ENCODE measurements at regions not wholly inside any gene's neighbourhood (a gene's known extent, or its start where the extent isn't known, plus 50 kb on each side); places are given as distances from the start of the nearest gene placed in this dataset.

GRCh38 chr2:107025869-107026380 is 140.0 kb upstream of the ST6GAL2 start:
- peak; percentile 85 for DNase-seq

DNA sequence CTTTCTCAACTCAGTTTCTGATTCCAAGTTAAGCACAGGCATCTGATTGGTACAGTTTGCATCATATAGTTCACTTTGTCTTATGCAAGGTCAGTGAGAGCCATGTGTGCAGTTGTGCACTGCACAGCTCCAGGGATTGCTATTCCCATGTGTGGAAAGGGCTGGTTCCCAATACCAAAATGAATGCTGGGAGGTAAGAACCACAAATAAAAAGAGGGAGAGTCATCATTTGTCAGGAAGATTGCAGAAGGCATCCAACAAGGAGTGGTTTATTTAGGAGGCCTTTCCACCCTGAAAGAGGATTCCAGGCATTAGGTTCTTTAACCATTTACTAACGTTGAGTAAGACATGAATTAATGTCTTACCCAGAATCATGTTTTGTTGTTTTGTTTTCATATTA is 141.2 kb upstream of the ST6GAL2 start:
- DNase-seq, result peak; percentile 46

DNA sequence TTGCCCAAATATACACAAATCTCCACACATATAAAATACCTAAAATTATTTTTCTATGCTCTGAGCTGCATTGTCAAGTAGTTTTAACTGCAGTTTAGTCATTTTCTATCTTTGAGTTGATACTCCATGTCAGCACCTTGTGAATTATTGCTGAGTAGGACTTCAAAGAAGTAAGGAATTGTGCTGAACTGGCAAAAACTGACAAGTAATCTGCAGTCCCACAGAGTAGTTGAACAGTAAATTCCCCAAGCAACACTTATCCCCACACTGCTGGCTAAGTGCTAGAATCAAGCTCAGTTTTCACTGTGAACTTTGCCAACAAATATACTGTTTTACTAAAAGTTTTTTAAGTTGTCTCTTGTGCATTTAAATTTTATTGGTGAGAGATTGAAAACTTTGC is 141.8 kb upstream of the ST6GAL2 start:
- peak; percentile 55 for DNase-seq

DNA sequence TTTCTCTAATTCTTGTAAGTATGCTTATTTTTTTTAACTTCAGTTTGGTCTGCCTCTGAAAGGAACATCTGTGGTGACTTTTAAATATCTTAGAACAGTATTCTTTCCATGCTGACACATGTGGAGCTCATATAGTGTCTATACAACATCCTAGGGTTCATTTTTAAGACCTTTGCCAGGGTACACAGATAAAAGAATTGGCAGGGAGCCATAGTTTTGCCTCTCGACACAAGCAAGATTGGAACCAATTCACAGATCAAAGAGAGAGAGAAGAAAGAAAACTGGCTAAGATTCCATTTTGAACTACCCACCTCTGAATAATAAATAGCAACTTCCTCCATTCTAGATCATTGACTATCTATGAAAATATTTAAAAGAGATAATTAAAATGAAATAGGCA is 142.7 kb upstream of the ST6GAL2 start:
- no peak for DNase-seq

DNA sequence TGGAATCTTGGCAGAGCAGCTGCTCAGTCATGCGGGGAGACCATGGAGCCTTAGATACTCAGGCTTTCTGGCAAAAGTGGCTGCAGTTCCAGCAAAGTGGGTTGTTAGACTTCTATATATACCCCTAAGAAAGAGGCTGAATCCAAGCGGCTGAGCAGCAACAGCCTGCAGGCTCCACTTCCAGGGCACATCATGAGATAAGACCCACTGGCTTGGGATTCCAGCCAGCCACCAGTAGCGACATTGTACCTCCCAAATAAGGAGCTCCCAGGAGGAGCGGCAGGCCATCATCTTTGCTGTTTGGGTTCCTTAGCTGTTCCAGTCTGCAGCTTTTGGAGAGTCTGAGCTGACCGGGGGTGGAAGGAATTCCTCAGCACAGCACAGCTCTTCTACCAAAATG is 150.3 kb upstream of the ST6GAL2 start:
- DNase-seq, result no peak

DNA sequence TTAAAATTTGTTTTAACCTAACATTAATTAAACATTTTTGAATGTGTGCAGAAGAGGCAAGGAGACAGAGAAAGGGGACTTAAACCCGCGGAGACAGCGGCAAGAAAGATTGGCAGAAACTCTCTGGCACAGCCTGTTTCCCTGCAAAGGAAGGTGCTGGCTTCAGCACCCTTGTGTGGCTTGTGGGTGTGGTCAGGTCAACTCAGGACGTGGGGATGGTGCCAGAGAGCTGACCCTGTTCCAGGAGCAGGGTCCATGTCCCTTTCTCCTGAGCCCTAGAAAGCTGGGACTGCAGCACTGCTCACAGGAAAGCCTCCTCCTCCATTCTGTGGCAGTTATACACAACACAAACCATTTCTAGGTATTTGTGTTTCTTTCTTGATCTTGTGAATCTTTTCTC is 176.2 kb upstream of the ST6GAL2 start:
- DNase-seq, result no peak

- DNase-seq, result no peak
Observed at GRCh38 chr2:107062599-107063220, 176.7 kb upstream of the ST6GAL2 start.

GRCh38 chr2:107063228-107063627 is 177.3 kb upstream of the ST6GAL2 start:
- DNase-seq, result no peak

- no peak for DNase-seq
Observed at GRCh38 chr2:107064750-107065149, 178.8 kb upstream of the ST6GAL2 start.

- DNase-seq, result no peak
Observed at GRCh38 chr2:107068069-107068916, 182.3 kb upstream of the ST6GAL2 start.

DNA sequence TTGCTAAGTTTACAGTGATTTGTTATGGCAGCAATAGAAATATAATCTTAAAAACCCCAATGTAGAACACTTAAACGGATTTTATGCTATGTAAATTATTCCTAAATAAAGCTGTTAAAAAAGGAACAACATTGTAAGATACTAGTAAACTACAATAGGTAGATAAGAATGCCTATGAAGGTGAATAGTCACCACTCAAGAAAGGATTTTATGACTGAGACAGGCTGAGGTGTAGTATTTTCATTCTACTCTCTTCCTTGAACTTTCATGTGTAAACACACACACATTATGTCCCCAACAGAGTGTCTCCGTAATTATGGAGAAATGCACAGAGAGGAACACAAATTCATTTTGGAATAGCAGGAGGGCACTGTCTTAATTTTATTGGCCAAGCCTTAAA is 183.9 kb upstream of the ST6GAL2 start:
- DNase-seq, result no peak

DNA sequence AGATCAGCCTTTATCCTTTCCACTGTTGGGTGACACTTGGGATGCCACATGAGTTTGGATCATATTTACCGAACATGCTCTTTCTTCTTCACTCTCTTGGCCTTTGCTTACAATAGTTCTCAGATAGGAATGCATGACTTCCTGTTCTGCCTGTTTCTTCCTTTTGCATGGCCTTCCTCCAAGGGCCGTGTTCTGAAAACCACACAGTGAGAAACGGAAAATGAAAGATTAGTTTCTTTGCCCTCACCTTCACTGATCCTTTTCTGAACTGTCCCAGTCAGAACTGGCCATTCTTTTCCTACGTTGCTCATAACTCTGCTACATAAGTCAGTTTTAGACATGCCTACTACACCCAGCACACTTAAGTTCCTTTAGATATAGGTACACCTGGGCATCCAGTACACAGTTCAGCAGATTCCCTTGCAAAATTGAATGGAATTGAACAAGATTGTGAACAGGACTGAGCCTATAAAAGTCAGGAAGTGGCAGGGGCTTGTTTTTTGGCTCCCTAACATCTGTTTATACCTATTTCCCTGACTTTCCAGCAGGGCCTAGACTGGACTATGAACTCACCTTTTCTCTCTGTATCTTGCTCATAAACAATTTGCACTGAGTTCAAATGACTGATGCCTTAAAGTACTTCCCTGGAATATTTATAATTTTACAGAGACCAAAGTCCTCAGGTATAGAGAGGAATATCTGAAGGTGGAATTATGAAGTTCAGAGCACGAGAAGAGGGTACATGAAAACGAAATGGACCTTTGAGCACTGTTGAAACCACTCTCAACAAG is 186.4 kb upstream of the ST6GAL2 start:
- peak; percentile 15 for DNase-seq

GRCh38 chr2:107078584-107078983 is 192.6 kb upstream of the ST6GAL2 start:
- DNase-seq, result no peak

- no peak for DNase-seq
Observed at GRCh38 chr2:107086497-107086896, 200.5 kb upstream of the ST6GAL2 start.

- no peak for DNase-seq
Observed at GRCh38 chr2:107088156-107088555, 202.2 kb upstream of the ST6GAL2 start.

- DNase-seq, result peak; percentile 70
Observed at GRCh38 chr2:107091163-107091864, 205.3 kb upstream of the ST6GAL2 start.

GRCh38 chr2:107093426-107093957 is 207.5 kb upstream of the ST6GAL2 start:
- no peak for DNase-seq

DNA sequence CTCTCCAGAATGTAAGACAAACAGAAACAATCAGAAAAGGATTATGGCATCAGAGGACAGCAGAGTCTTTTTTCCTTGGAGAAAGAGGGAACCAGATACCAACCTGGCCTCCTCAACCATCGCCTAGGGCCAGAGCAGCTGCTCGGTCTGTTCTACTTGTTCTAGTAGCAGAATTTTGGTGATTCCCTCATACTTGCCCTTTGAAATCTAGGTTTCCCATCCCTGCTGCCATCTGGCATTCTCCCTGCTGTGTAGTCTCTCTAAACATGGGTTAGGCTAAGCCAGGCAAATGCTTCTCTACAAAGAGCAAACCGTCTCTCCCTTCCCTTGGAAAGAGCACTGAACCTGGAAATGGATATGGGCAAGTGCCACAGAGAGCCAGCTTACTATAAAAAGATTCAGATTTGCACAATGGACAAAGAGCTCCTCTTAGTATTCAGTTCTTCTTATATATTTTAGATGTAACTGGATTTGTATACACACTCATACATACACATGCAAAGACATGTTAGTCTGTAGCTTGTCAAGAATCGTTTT is 208.6 kb upstream of the ST6GAL2 start:
- DNase-seq, result no peak

GRCh38 chr2:107102176-107102575 is 216.2 kb upstream of the ST6GAL2 start:
- no peak for DNase-seq

DNA sequence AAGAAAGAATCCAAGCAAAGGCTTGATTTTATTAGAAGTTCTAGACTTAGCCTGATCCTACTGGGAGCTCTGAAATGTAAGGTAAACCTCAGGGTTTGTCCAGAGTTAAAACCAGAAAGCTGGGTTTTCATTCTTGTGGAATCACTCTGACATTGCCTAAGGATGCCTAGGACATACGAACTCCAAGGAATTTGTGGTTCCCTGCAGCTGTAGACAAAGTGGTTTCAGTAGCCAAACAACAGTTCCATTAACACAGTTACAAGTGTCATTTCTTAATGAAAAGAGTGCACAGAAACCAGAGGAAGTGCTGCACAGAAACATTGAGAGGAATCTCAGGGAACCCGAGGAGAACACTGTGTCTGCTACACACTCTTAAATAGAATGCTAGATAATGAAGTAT is 221.4 kb upstream of the ST6GAL2 start:
- DNase-seq, result no peak

DNA sequence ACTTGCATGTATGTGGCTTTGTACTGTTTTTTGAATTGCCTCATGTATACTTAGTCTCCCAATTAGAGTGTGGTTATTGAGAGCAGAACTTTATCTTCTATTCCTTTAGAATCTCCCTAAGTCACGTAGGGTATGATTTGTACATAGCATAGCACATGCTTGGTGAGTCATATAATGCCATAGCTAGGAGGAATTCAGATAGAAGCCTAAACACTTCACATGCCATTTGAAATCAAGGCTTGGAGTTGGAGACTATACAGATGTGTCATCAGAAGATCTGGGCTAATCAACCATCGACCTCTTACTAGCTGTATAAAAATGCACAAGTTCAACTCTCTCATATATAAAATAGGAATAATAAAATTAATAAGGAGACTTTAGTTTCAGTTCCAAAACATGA is 222.6 kb upstream of the ST6GAL2 start:
- DNase-seq, result peak; percentile 70

DNA sequence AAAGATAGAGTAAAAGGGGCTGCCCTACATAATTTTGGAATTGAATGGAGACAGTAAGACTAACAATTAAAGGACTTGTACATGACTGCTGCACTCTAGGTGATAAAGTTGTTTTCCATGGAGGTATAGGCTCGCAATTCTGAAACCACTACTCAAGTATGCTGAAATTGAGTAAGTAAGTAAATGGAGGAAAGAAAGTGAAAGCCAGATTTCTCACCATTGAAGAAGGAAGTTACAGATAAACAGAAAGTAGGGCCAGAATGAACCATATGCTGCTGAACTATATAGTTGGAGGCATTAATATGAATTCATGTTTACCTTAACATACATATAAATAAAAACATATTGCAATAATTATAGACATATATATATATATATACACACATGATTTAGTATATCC is 225.7 kb upstream of the ST6GAL2 start:
- DNase-seq, result no peak

Measured in fibroblast of skin of right quadriceps (primary cell).